Stimulated activated CD8-positive, alpha-beta memory T cell treated with anti-CD3 and anti-CD28 coated beads, Interleukin-2, amount 100 ng/mL, for 48 hours (primary cell): ENCODE measurements at regions not wholly inside any gene's neighbourhood (a gene's known extent, or its start where the extent isn't known, plus 50 kb on each side); places are given as distances from the start of the nearest gene placed in this dataset.

Experiments
- DNase-seq, 2 donors: peaks; one replicate each; pipeline ENCODE4 v3.0.0-alpha.2; 2020; ENCODE audit warnings: low read depth in 2 of 2

DNA sequence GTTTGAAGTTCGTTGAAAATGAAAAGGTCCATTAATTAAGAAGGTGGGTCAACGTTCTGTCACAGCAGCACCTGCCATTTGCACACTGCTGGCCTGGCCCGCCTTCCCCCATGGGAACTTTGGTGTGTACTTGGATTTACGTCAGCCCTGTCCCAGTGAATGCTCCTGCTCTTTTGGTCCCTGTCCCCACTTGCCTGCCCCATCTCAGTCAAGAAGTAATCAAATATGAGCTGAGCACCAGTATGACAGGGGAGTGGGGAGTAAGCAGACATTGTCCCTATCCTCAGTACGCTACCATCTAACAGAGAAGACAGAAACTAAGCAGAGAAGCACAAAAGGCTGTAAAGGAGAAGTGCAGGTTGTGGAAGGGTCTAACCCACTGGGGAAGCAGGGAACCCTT lies 65.1 kb downstream of the SLC4A3 start:
- no peak for DNase-seq

DNA sequence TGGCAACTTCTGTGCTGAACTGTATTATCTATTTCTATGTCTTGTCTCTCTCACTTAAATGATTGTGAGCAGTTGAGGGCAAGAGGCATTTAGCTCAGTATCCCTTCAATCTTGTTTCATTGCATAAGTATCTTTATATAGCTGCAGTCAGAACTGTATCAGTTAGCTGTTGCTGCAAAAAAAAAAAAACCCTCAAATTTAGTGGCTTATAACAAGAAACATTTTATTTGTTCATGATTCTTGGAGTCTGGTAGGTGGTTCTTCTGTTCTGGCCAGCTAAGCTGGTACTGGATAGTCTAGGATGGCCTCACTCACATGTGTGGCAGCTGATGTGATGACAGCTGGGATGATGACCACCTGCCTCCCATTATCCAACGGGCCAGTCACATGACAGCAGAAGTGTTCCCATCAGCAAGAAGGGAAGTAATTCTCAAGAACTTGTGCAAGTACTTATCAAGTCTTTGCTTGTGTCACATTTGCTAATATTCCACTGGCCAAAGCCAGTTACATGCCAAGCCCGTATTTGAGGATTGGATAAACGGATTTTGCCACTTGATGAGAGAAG lies 67.8 kb downstream of the SLC4A3 start:
- no peak for DNase-seq

DNA sequence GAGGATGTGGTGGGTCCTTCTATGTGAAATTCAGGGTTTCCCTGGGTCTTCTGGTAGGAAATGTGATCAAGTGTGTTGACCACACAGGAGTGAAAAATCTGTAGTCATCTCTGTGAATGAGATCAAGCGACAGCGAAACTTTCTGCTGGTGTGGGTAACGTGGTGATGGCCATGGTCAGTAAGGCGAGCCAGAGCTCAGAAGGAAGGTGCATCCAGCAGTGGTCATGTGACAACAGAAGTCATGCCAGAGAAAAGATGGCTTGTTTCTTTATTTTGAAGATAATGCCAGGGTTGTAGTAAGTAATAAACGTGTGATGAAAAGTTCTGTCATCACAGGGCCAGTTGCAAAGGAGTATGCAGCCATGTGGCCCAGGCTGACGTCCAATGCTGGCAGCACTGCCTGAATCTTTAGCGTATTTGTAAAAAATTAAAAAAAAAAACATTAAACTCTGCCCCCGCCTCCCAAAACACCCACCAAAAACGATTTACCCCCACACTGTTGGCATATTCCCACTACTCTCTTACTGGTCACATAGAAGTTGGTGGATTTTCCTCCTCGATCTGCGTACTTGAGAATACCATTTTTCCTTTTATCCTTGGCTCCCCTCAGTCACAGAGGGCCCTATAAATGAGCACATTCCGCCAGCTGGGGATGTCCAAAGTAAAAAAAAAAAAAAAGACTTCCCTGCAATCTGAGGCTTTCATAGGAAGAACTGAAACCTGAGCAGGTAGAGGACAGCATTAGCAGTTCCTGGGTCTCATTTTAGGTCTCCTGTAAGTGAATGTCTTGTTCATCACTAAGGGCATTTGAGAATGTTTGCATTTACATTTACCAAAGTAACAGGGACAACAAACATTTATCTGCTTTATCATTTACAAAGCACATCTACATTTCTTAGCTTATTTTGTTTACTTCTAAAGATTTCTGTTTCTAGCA lies 70.6 kb downstream of the SLC4A3 start:
- no peak for DNase-seq

DNA sequence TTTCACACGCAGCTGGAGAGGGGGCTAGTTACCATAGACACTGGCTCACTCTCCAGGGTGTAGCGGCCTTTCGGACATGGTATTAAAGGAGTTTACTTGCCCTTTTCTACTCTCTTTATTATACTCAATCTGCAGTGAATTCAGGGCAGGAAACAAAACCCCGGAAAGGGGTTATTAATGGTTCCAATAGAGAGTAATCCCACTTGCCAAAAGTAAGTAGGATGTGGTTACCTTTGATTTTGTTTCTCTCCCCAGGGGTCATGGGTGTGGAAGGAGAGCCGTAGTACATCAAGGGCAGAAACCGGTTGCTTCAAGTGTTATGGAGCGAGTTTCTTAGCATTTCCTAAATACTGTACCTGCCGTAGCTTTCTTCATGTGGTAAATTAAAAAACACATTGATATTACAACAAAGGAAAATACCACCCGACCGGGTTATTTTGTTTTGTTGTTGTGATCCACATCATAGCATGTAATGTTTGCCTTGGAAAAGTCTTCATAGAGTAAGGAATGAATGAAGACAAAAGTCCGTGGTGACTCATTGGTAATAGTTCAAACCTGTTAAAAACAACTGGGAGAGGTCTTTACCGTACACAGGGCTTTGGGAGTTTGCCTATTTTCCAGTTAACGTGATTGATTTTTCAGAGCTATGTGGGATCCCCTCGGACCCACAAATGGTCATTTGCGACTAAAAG lies 71.5 kb downstream of the SLC4A3 start:
- no peak for DNase-seq

DNA sequence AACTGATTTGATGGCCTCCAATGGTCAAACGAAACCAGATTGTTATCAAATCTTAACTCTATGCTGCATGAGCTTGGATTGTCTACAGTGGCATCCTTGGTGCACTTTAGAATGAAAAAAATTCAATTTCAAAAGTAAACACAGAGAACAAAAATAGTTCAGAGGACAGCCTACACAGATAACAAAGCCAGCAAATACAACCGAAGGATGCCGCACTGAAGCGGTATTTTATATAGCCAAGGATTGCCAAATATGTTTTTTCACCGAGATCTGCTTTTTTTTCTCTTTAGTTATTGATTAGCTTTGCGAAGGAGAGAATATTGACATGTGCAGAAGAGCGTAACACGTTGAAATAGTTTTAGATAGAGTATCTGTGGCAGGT lies 72.0 kb downstream of the SLC4A3 start:
- no peak for DNase-seq

DNA sequence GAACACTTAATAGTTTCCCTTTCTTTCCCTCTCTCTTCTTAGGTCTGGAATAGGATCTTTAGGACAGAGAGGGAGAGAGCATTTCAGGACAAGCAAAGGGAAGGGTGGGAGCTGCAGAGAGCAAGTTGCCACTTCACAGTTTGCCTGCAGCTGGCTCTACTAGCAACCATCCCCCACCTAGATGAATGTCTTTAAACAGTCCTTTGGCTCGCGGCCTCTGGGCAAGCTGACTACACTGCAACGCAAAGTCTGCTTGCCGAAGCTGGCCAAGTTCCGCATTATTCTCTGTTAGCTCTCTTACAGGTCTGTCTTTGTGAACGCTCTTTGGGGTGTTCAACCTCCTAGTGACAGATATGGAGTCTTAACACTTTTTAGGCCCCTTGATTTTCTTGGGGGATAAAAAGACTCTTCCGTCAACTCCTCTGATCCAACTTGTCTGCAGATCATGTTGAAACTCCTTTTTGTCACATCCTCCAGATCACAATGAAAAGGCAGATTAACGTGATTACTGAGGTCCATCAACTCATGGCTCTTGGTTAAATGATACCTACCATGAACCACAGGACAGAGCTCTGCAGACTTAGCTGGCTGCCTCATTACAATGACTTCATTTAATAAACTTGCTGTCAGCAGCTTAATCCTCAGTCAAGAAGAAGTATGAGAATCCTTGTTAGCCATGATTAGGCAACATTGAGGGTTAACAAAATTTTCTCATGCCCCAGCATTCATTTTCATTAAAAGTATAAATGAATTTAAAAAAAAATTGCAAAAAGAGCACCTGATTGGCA lies 74.6 kb downstream of the SLC4A3 start:
- no peak for DNase-seq

DNA sequence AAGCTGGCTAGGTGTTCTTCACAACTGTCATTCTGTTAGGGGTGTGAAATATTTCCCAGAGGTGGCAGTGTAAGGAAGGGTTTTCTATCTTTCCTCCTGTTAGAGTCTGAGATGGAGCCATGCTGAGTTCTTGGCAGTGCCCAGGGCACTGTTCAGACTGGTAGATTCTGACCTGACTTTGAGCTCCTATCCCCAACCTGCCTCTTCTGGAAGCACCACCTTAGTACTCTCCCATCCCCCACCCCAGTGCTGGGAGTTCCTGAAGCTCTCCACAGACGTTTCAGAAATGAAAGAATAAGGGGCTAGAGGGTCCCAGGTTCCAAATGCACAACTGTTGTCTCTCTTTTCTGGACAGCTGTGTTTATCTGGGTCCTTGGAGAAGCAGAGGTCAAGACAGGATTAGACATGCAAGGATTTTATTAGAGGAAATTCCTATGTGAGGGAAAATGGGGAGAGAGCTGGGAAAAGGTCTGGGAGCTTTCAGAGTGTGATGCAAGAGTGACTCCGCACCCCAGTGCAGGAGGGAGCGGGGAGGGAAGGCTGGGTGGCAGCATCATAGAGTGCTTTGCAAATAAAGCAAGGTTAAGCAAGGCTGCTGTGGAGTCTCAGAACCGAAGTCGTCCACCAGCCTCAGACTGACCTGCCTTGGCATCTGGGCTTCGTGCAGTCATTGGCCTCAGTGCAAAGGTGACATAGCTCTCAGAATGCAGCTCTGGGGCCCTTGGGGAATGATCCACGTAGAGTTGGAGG lies 75.5 kb downstream of the SLC4A3 start:
- no peak for DNase-seq

DNA sequence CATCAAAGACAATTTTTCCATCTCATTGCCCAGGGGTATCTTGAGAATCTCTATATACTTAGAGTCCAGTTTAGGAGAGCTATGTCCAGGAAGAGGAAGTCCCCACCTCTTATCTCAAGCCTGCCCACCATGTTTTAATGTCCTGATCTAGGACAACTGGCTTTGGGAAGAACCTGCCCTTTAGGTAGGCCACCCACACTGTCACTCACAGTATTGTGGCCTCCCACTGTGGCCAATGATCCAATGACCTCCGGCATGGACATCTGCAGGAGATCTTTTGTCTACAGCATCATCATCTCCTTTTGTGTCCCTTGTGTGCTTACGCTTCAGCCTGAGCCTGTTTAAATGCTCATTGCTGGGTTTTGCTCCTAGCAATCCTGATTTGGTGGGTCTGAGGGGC lies 77.4 kb downstream of the SLC4A3 start:
- no peak for DNase-seq

DNA sequence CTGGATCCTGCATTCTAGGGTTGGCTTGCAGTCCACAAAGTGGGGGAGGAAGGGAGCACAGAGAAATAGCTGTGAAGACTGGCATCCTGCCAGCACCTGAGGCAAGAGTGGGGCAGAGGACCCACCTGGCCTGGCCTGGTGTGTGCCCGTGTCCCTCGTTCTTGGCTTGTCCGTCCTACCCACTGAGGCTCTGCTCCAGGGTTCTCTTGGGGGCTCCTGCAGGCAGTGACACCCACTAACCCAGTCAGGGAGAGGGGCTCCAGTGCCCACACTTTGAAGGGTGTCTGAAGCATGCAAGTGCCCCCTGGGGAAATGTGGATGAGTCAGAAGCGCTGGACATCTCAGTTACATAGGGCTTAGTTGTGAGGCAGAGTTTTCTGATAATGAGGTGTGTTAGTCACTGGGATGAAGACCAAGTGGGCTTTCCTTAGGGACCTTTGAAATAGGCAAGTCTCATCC lies 79.4 kb downstream of the SLC4A3 start:
- no peak for DNase-seq

DNA sequence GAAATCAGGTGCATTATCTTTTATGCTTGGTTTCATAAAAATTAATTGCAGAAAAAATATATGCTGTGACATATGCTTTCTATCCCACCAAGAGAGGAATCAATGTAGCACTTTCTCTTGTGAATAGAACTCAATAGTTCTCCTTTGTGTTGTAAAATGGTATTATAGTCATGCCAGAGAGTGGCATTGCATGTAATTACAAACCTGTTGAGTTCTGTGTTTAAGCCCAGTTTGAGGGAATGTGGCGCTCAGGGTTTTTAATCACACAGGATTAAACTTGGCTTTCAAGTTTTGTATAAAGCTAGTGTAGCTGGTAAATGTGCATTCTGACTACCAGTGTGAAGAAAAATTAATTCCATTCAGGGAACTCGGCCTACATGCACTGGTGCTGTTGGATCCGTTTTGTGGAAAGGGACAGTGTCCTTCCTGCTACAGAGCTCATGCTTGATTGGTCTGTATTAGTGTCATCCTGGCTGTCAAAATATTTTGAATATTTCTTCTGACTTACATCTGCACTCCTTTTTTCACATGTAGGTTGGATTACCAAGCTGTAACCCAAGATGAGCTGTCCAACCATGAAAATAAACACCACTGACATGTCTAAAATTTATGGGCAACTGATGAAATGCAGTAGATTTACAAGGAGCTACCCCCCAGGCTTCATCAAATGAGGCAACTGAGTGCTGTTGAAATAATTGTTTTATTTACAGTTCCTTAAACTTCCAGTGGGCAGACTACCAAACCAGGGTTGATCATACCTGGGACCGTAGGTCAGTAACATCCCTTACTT lies 80.3 kb downstream of the SLC4A3 start:
- no peak for DNase-seq

DNA sequence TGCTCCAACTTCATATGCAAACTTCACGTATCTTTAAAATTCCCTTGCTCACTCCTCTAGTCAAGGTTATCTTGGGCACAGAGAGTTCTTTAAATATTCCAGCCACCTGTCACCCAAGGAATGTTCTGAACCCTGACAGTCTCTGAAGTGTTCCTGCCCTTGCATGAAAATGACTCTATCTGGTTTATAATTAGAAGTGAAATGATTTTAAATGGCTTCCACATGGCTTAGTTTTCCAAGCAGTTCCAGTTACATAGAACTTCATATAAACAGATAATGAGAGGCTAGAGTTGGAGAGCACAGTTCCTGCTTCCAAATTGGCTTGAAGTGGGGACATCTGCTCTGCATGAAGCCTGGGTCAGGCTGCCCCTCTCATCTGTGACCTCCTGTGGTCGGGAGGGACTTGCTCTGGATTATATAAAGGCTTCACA lies 81.9 kb downstream of the SLC4A3 start:
- DNase-seq = no peak

DNA sequence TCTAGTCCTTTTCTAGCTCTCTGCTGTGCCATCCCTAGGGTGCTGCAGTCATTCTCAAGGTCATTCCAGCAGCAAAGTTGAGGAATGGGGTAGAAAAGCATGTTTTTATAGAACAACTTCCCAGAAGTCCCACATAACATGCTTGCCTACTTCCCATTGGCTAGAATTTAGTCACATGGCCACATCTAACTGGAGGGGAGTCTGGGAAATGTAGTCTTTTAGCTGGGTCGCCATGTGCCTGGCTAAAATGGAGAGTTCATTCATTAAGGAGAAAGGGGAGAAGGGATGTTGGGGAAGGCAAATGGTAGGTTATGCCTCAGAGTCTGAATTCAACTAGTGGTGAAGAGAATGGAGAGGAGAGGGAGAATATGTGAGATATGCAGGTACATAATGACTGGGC lies 85.7 kb downstream of the SLC4A3 start:
- no peak for DNase-seq

DNA sequence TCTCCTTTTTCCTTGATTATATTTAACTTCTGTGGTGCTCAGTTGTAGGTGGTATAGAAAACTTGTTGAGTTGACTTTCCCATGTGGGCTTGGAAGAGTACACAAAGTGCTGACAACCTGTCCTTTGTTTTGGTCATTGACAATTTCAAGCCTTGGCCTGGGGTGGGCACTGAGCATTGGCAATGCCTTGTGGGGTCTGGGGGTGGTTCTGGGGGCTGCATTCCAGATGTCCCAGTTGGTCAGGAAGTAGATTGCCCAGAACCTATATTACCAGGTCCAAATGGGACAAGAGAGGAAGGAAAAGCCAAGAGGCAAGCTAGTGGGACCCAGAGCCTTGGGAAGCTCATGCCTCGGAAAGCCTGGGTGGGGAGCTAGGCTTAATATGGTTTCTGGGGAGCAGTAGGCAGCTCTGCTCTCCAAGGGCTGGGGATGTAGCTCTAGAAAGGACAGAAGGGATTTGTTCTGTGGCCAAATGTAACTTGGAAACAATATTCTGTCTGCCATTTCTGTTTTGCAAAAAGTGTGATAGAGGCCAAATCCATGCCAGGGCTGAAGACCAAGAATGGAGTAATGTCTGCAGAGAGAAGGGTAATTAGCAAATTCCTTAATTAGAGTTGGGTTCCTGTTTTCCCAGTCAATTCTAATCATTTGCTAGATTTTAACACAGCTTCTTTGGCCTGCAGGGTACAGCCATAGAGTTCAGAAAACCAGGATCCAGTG lies 87.4 kb downstream of the SLC4A3 start:
- no peak for DNase-seq

DNA sequence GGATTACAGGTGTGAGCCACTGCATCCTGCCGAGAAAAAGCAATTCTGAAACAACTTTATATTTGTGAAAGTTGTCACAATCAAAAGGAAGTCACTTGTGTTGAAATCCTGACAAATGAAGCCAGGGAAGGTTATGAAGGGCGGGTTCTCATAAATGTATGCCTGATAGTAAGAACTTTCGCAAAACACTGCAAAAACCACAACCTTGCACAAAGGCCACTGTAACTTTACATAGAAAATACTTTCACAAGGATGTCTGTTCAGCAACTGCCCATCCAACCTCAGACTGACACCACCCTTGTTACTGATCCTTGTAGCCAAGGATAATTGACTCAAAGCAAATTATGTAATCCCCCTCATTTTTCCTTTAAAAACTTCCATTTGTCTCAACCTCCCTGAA lies 90.6 kb downstream of the SLC4A3 start:
- no peak for DNase-seq

DNA sequence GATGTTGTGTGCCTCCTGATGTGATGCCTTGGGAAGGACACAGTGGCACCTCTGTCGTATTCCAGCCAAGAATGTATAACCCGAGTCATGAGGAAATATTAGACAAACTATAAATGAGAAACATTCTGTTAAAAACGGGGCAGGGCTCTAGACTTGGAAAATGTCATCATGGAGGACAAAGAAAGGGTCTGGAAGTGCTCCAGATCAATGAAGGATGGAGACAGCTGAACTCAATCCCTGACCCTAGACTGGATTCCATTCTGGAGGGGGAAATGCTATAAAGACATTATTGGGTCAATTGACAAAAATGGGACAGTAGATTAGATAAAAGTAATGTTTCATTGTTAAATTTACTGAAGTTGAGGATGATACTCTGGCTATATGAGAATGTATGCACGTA lies 92.1 kb downstream of the SLC4A3 start:
- DNase-seq = no peak

DNA sequence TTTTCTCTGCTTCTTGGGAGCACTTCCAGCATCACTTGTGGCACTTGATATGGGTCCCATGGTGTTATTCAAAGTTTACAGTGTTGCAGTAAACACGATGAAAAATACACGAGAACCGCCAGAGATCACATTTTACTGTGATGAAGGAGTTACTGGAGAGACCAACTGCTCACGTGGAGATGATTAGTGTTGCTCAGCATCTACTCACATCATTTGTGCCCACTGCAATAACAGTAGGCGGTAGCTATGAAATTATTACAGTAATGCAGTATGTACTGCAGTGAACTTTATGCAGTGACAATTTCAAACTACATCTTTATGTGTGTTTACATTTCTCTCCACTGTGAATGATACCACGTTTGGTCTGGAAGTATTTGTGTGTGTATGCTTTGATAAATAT lies 93.5 kb downstream of the SLC4A3 start:
- DNase-seq = no peak

DNA sequence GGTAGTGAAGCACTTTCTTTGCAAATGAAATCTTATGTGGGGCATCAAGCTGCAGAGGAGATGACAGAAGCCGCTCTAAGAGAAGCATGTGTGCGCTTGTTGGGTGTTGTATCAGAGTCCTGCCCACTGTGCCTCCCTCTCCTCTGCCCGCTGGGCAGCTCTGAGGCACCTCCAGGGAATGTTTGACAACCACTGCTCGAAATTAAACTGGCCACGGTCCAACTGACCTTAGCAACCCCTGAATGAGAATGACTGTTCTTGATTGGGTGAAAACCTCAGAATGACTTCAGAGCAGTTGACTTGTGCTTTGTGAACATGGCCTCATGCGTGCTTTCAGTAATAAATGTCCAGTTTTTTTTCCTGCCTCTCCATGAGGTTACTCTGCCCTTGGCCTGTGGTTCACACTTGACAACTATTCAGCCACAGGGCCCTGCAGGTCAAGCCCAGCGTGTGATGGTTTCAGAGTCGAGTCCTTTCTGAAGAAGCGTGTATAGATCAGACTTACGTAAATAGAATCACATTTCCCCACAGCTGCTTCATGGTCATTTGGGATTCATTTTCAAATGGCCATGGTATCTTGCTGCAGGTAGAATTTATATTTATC lies 94.9 kb downstream of the SLC4A3 start:
- DNase-seq = no peak

DNA sequence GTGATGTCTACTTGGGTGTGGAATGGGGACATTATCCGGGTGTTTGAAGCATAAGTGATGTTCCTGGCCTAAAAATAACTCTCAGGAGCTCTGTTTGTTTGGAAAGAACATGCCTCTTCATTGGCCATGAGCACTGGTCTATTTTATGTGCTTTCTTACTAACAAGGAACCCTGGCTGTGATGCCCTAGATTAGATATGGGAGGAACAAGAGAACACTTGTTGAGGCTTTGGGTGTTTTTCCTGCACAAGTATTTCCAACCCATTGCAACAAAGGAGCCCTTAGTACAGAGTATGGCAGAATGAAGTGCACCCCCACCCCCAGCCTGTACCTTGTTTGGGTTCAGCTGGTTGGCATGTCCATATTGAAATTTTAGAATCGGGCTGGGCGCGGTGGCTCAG lies 95.9 kb downstream of the SLC4A3 start:
- no peak for DNase-seq

DNA sequence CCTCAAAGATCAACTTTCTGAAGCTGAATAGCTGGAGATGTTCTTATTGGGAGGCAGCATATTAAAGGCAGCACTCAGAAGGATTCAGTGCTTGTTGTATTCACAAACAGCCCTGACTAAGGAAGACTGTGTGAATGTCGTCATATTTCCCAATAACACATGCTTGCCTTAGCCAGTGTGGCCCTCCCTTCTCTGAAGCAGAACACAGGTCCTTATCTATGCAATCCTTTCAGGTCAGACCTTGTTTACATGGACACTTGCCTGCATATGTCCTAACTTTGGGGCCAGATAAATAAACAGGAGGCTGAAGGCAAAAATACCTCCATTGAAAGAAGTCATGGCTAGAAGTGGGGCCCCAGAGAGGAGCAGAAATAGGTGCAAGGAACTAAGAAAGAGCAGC lies 97.2 kb downstream of the SLC4A3 start:
- no peak for DNase-seq
